ENCODE measurements at regions not wholly inside any gene's neighbourhood (a gene's known extent, or its start where the extent isn't known, plus 50 kb on each side); places are given as distances from the start of the nearest gene placed in this dataset.

DNA sequence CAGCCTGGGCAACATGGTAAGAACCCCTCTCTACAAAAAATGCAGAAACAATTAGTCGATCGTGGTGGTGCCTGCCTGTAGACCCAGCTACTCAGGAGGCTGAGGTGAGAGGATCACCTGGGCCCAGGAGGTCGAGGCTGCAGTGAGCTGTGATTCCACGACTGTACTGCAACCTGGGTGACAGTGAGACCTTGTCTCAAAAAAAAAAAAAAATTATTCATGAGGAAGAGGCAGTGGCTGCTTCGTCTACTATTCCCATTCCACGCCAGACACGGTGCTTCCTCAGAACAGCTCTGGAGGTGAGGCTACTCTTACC, 52.2 kb upstream of the GSE1 start:
- Histone ChIP-seq H2AFZ (ENCODE audit: low read depth) (no peak overlapping the region), H4K20me1 (ENCODE audit: insufficient read depth) (no peaks in the 10 kb centered on the region), H3K4me3 (IDR thresholded peaks at IDR 0.05; ENCODE audit: insufficient read depth, low read depth, low read length) (no peak overlapping the region), H3K4me2 (no peak overlapping the region), H3K79me2 (ENCODE audit: insufficient read depth, low read depth) (no peaks in the 10 kb centered on the region), H3K4me1 (ENCODE audit: low read depth, poor library complexity, severe bottlenecking) (peaks cover 23% of the 10 kb centered on the region), H3K36me3 (ENCODE audit: insufficient read depth) (no peaks in the 10 kb centered on the region), H3K27ac (no peak overlapping the region), H3K27me3 (ENCODE audit: insufficient read depth, low read depth) (peaks cover 76% of the 10 kb centered on the region), H3K9ac (no peak overlapping the region)
- TF ChIP-seq, protein P1, sequence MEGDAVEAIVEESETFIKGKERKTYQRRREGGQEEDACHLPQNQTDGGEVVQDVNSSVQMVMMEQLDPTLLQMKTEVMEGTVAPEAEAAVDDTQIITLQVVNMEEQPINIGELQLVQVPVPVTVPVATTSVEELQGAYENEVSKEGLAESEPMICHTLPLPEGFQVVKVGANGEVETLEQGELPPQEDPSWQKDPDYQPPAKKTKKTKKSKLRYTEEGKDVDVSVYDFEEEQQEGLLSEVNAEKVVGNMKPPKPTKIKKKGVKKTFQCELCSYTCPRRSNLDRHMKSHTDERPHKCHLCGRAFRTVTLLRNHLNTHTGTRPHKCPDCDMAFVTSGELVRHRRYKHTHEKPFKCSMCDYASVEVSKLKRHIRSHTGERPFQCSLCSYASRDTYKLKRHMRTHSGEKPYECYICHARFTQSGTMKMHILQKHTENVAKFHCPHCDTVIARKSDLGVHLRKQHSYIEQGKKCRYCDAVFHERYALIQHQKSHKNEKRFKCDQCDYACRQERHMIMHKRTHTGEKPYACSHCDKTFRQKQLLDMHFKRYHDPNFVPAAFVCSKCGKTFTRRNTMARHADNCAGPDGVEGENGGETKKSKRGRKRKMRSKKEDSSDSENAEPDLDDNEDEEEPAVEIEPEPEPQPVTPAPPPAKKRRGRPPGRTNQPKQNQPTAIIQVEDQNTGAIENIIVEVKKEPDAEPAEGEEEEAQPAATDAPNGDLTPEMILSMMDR (conservative IDR thresholded peaks at IDR 0.05; ENCODE audit: low read depth, low read length) = no peak

DNA sequence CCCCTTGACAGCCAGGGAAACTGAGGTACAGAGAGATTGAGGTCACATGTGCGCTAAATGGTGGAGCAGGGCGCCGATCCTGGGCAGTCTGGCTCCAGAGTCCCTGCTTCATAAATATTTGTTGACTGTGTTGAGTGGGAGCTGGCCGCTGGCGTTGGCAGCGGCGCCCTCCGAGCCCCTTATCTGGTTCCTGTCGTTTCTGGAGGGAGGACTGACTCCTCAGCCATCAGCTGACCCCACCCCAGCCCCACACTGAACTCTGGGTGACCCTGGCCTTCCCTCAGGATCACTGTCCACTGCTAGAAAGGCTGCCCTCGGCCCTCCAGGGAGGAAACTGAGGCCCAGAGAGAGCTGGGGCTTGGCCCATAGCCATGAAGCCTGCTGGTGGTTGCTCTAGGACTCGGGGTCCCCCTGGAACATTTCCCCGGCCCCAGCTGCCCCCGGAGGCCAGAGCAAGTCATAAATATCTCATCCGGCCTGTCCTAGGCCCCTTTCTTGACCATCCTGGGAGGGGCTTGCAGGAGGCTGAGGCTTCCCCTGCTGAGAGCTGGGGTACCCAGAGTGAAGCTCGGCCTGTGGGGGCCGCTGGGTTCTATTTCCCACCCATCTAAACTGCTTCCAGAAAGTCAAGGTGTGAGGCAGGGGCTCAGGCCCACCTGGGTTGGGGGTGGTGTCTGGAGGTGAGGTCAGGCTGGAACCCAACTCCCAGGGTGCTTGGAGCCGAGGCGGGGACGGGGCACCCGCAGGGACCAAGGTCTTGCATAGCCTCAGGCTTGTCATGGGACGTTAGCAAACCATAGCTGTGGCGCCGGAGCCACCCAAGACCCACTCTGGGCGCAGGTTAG, 51.7 kb upstream of the GSE1 start:
- Histone ChIP-seq H3K27ac (no peak overlapping the region), H3K79me2 (ENCODE audit: insufficient read depth, low read depth) (no peaks in the 10 kb centered on the region), H3K4me2 (no peak overlapping the region), H3K36me3 (ENCODE audit: insufficient read depth) (no peaks in the 10 kb centered on the region), H2AFZ (ENCODE audit: low read depth) (no peak overlapping the region), H3K27me3 (ENCODE audit: insufficient read depth, low read depth) (peaks cover 72% of the 10 kb centered on the region), H3K9ac (no peak overlapping the region), H4K20me1 (ENCODE audit: insufficient read depth) (no peaks in the 10 kb centered on the region), H3K4me1 (ENCODE audit: low read depth, poor library complexity, severe bottlenecking) (peaks cover 19% of the 10 kb centered on the region), H3K4me3 (IDR thresholded peaks at IDR 0.05; ENCODE audit: insufficient read depth, low read depth, low read length) (no peak overlapping the region)
- TF ChIP-seq, protein P1 (conservative IDR thresholded peaks at IDR 0.05; ENCODE audit: low read depth, low read length) = no peak

DNA sequence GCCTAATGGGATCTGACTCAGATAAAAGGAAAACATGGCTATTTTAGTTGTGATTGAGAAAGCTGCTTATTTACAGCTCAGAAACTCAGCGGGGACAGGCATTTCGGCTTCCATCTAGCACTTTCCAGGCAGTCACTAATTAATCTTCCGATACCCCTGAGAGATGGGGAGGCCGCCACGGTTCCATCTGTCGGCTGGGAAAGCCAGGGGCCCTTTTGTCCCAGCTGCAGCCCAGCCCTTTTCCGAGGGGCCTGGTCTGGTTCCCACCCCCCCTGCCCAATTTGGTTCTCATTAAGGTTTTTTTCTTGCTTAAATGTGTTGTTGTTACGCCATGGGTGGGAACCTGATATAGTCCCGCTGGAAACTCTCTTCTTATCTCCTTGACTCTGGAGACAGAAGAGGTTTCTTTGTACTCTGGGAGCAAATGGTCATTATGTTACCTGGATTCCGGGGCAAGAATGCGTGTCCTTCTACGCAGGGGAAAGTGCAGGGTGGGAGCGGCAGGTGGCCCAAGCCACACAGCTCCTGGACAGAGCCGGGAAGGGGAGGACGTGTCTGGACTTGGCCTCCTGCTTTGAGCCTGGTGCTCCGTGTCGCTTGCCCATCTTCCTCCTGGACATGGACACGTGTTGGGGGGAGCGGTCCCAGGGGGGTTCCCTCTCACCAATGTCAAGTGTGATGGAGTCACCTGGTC, 50.9 kb upstream of the GSE1 start:
- no peaks in the 10 kb centered on the region for H3K79me2 ChIP-seq (ENCODE audit: insufficient read depth, low read depth)
- H3K9ac ChIP-seq = no peak overlapping the region
- H3K36me3 ChIP-seq (ENCODE audit: insufficient read depth) = no peaks in the 10 kb centered on the region
- H3K4me1 ChIP-seq (ENCODE audit: low read depth, poor library complexity, severe bottlenecking) = peaks cover 14% of the 10 kb centered on the region
- no peak overlapping the region for H2AFZ ChIP-seq (ENCODE audit: low read depth)
- no peak overlapping the region for H3K4me2 ChIP-seq
- H3K27ac ChIP-seq = no peak overlapping the region
- H3K27me3 ChIP-seq (ENCODE audit: insufficient read depth, low read depth) = peaks cover 72% of the 10 kb centered on the region
- TF ChIP-seq, protein P1 (conservative IDR thresholded peaks at IDR 0.05; ENCODE audit: low read depth, low read length) = no peak
- H3K4me3 ChIP-seq (IDR thresholded peaks at IDR 0.05; ENCODE audit: insufficient read depth, low read depth, low read length) = no peak overlapping the region
- no peaks in the 10 kb centered on the region for H4K20me1 ChIP-seq (ENCODE audit: insufficient read depth)

DNA sequence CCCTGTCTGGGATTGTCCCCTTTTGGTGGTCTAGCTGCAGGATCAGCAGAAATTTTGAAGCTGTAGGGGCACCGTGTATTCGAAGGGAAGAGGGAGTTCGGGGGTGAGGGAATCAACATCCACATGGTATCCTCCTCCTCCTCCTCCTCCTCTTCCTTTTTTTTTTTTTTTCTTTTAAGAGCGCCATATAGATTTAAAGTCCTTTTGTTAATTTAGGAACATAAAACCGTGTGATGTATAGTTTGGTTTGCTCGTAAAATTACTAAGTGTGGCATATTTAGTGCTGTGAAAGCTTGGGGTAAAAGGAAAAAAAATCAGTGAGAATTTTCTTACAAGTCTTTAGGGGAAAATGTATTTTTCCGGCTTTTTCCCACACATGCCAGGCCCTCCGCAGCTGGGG, 50.1 kb upstream of the GSE1 start:
- H3K79me2 ChIP-seq (ENCODE audit: insufficient read depth, low read depth) = no peaks in the 10 kb centered on the region
- no peak overlapping the region for H3K4me3 ChIP-seq (IDR thresholded peaks at IDR 0.05; ENCODE audit: insufficient read depth, low read depth, low read length)
- H3K4me2 ChIP-seq = no peak overlapping the region
- TF ChIP-seq, protein P1 (conservative IDR thresholded peaks at IDR 0.05; ENCODE audit: low read depth, low read length) = no peak
- H3K27ac ChIP-seq = no peak overlapping the region
- H3K9ac ChIP-seq = no peak overlapping the region
- peaks cover 6% of the 10 kb centered on the region for H3K4me1 ChIP-seq (ENCODE audit: low read depth, poor library complexity, severe bottlenecking)
- no peak overlapping the region for H2AFZ ChIP-seq (ENCODE audit: low read depth)
- no peaks in the 10 kb centered on the region for H3K36me3 ChIP-seq (ENCODE audit: insufficient read depth)
- H4K20me1 ChIP-seq (ENCODE audit: insufficient read depth) = no peaks in the 10 kb centered on the region
- H3K27me3 ChIP-seq (ENCODE audit: insufficient read depth, low read depth) = peaks cover 69% of the 10 kb centered on the region

Measured in KMS-11 (cell line).